GM19463 (cell line): ENCODE measurements at regions not wholly inside any gene's neighbourhood (a gene's known extent, or its start where the extent isn't known, plus 50 kb on each side); places are given as distances from the start of the nearest gene placed in this dataset.

Experiments used
- ATAC-seq: cut with Tn5 transposase; IDR thresholded peaks from one replicate; pipeline ENCODE4 v1.9.1; 2021; ENCODE audit warnings: mild to moderate bottlenecking, moderate library complexity; ENCODE audit not compliant: unreplicated experiment

DNA sequence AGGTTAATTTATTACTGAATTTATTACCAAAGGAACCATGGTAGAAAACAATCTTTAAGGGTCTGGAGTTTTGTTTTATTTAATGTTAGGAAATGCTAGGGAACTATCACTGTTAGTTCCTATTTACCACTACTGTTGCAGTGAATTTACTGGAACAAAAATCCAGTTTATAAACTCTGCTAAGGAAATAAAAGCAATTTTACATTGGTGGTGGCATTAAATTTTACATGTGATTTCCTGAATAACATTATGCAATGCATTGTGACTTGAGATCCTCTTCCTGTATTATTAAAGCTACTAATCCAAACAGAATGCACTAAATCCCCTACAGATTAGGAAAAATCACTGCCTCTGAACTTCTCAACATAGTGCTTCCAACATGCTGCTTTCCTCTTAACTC lies 599.5 kb upstream of the PTGER4 start:
- ATAC-seq: no peak

GRCh38 chr5:40078898-40079575 lies 600.7 kb upstream of the PTGER4 start:
- no peak for ATAC-seq

DNA sequence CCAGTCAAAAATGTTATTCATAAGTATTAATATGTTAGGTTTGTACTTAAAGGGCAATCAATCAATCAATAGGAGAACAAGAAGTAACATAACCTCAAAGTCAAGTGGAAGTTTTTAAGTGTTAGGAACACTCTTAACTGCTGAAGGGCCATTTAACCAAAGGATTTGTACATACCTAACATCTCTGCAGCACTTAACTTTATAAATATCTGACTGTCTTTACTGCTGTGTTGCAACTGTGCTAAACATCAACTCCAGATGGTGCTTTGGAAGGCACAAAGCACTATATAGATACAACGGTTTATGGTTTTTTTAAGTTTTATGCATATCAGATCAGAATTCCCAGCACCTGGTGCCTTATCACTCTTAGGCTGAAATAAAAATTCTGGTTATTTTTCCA lies 604.9 kb upstream of the PTGER4 start:
- no peak for ATAC-seq

GRCh38 chr5:40073927-40074326 lies 605.8 kb upstream of the PTGER4 start:
- ATAC-seq: no peak

- ATAC-seq: no peak
Measured at GRCh38 chr5:40071870-40072269, 607.8 kb upstream of the PTGER4 start.

DNA sequence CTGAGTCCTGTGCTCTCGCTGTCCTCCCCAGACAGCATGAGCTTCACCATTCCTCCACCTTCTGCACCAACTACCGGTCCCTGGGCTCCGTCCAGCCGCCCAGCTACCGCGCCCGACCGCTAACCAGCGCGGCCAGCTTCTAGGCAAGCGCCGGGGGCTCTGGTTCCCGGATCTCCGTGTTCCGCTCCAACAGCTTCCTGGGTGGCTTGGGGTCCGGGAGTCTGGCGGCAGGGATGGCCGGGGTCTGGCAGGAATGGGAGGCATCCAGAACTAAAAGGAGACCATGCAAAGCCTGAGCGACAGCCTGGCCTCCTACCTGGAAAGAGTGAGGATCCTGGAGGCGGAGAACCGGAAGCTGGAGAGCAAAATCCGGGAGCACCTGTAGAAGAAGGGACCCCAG lies 613.1 kb upstream of the PTGER4 start:
- ATAC-seq: no peak

DNA sequence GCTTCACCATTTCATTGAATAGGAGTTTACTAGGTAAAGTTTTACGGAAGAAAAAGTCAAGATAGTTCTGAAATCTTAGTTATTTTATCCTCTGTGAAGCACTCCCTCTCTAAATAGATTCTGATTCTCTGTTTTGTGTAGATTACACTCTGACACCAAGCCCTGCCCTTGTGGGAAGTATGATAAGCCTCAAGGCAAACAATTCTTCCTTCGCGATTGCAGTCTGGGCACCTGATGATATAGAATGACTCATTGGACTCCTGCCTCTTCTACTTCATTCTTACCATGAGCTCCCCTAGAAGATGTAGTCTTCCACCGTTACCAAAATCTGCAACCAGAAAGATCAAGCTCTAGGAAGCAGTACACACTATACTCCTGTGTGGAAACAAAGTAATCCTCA lies 626.9 kb upstream of the PTGER4 start:
- ATAC-seq: no peak

DNA sequence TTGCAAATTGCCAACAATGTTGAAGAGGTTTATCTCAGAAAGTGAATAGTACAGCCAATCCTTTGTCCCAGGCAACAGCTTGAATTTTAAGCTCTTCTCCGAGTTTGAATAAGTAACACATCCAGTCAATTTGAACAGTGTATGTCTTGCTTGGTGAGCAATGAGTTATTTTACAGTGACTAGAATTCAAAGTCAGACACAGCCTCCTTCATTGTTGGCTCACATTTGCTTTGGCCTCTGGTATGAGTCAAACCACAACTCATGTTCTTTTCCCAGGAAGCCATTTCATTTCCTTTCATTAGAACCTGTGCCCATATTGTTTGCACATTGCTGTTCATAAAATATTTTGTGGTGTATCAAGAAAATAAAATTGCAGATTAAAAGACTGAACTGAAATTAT lies 622.0 kb upstream of the DAB2 start:
- ATAC-seq: no peak

- ATAC-seq: no peak
Measured at GRCh38 chr5:40045429-40045828, 620.6 kb upstream of the DAB2 start.

GRCh38 chr5:40043916-40044315 lies 619.1 kb upstream of the DAB2 start:
- ATAC-seq: no peak

GRCh38 chr5:40041452-40041851 lies 616.7 kb upstream of the DAB2 start:
- no peak for ATAC-seq

DNA sequence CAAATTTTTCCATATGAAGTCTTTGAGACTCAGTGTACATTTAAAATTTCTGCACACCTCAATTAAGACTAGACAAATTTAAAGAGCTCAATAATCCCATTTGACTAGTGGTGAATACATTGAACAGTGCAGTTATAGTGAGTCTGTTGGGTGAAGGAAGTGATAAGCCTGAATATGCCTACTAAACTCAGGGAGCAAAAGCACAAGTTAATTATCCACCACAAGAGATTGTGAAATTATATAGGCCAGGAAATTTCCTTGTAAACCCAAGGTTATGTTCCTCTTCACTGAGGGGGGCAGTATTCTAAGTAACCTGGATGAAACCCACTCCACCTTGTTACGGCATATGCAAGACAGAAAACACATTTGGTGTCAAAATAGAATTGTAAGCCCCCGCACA lies 612.9 kb upstream of the DAB2 start:
- ATAC-seq: no peak

DNA sequence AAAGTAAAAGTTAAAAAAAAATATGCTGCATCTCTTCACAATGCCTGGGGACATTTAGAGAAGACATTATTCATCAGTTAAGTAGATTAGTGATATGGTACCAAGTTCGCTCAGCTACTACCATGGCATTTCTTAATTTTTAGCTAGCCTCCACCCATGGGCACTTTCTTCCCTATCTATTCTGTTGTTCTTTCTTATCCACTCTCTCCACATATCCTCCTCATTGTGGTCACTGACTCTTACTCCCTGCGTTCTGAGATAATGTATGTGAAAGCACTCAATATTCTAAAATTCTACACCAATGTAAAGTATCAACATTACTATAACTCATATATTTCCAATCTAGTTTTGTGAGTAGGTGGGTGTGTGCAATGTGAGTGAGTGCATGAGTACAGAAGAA lies 609.7 kb upstream of the DAB2 start:
- no peak for ATAC-seq

DNA sequence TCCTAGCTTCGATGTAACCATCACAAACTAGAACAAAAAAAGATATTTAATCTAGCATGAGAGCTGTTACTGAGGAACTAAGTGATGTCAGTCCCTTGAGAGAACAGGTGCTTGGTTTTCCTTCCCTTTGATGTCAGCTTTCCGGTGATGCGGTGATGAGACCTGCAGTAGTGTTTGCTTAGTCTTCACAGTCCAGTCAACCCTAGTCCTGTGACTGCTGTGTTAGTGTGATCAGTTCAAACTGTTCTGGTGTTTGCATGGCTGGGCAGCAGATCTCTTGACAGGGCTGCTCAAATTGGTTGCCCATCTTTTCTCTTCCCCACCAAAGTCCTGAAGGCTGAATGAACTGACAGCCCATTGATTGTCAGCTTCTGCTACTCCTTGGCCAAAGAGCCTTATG lies 608.6 kb upstream of the DAB2 start:
- peak; percentile 89 for ATAC-seq

DNA sequence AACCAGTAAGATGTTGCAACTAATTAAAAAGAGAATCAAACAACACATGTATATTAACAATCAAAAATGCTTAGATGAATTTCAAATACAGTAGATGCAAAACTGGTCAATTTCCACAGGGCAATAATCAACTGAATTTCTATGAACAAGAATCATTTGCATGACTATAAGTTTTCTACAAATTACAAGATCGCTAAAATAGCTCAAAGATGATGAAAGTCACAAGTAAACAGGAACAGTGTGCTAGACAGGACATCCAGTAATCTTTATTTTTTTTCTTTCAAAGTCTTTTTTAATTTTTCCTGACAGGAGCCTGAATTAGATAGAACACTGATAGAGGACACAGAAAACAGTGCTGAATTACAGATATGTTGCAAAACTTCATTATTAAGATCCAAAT lies 608.2 kb upstream of the DAB2 start:
- ATAC-seq: no peak

DNA sequence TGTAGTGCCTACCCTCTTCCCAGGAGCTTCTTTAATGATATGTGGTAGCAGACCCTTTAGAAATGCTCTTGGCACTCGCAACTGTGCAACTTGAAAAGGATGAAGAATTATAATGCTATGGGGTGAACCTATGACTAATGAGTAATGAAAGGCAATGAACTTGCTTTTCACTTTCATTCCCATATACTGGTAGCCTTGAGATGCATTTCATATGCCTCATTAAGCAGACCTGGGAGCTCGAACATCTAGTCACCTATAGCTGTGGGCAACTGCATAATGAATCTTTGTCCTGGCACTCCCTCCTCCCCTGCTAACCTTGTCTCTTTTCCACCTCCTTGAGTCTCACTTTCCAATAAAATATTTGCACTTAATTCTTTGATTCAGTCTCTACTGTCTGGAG lies 605.9 kb upstream of the DAB2 start:
- no peak for ATAC-seq

DNA sequence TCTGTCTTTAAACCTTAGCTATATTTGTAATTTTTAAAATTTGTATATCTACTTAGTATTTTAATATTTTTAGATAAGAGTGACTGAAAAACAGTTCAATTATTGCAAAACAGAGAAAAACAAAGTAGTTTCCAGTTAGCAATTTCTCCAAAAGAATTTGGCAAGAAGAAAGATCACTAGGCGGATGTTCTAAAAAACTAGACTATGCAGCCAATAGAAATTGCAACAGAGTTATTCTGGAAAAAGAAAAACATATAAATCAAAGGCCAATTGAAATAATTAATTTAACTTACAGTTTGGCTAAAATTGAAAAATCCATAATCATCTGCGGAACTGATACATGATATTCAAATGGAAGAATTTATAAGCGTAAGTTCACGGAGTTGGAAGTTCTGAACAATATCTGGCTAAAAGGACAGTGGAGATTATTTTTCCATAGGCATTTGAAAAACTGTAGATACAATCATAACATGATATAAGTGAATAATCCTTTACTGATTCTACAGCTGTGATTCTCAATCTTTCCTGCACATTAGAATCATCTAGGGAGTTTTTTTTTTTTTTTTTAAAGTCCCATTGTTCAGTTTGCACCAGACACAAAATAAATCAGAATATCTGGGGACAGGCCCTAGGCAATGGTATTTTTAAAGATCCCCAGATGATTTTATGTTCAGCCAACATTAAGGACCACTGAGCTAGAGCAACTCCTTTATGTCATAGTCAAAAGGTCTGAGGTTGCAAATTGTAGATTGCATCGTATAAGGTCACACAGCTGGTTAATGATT lies 605.1 kb upstream of the DAB2 start:
- ATAC-seq: no peak

DNA sequence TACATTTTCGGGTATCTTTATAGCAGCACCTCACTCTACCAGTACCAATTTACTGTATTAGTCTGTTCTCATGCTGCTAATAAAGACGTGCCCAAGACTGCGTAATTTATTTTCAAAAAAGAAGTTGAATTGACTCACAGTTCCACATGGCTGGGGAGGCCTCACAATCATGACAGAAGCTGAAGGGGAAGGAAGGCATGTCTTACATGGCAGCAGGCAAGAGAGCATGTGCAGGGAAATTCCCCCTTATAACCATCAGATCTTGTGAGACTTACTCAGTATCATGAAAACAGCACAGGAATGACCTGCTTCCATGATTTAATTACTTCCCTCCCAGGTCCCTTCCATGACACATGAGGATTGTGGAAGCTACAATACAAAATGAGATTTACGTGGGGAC lies 602.6 kb upstream of the DAB2 start:
- no peak for ATAC-seq

- no peak for ATAC-seq
Measured at GRCh38 chr5:40025586-40025985, 600.8 kb upstream of the DAB2 start.

GRCh38 chr5:40022057-40022456 lies 597.3 kb upstream of the DAB2 start:
- no peak for ATAC-seq

GRCh38 chr5:40021007-40021406 lies 596.2 kb upstream of the DAB2 start:
- ATAC-seq: no peak

DNA sequence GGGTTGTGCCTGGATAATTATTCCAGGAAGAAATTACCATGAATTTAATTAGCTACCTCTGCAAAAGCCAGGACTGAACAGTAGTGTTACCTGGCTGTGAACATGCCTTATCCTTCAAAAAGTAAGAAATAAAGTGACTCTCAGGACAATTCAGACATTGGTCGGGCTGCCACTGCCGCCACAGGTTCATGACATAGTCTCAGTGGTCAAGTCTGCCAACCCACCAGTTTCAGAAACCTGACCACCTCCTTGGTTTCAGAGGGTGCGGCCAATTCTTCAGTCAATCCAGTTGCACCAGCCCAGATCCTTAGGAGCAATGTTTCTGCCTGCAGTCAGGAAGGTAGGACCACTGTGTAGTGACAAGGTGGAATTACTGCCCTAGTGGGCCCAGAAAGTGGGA lies 593.1 kb upstream of the DAB2 start:
- ATAC-seq: no peak

DNA sequence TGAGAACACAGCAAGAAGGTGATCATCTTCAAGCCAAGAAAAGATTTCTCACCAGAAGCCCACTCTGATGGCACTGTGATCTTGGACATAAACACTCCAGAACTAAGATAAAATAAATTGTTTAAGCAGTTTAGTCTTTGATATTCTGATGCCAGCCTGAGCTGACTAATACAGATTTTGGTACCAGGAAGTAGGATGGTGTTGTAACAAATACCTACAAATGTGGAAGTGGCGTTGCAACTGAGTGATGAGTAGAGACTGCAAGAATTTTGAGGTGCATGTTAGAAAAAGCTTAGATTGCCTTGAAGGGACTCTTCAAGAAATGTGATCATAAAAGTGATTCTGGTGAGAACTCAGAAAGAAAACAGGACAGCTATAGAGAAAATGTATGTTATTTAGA lies 592.4 kb upstream of the DAB2 start:
- no peak for ATAC-seq
